HEK293 (cell line): ENCODE measurements at regions not wholly inside any gene's neighbourhood (a gene's known extent, or its start where the extent isn't known, plus 50 kb on each side); places are given as distances from the start of the nearest gene placed in this dataset.

Experiments
- GLI2 ChIP-seq: fragments of 450-650 bp; formaldehyde crosslinking; IDR thresholded peaks from 2 replicates; pipeline ENCODE4; 2017; ENCODE audit warnings: missing biosample characterization, missing genetic modification characterization, low read depth, borderline replicate concordance
- KLF1 ChIP-seq: fragments of 450-650 bp; formaldehyde crosslinking; IDR thresholded peaks from 2 replicates; pipeline ENCODE4 v1.5.1; 2016; ENCODE audit warnings: missing biosample characterization, missing genetic modification characterization
- ZBTB1 ChIP-seq: fragments of 450-650 bp; formaldehyde crosslinking; IDR thresholded peaks from 2 replicates; pipeline ENCODE4 v1.5.1; 2016; ENCODE audit warnings: missing biosample characterization, missing genetic modification characterization
- ZNF311 ChIP-seq: fragments of 450-650 bp; formaldehyde crosslinking; IDR thresholded peaks from 2 replicates; pipeline ENCODE4 v1.5.1; 2017; ENCODE audit warnings: missing biosample characterization, missing genetic modification characterization, borderline replicate concordance
- ZNF362 ChIP-seq: fragments of 450-650 bp; formaldehyde crosslinking; IDR thresholded peaks from 2 replicates; pipeline ENCODE4 v1.5.1; 2016; ENCODE audit warnings: missing biosample characterization, missing genetic modification characterization
- ZNF549 ChIP-seq: fragments of 450-650 bp; IDR thresholded peaks from 2 replicates; pipeline ENCODE4 v1.5.1; 2018; ENCODE audit warnings: missing biosample characterization, missing genetic modification characterization, mild to moderate bottlenecking, inconsistent platforms, moderate library complexity
- ZNF571 ChIP-seq: fragments of 450-650 bp; formaldehyde crosslinking; IDR thresholded peaks from 2 replicates; pipeline ENCODE4 v1.5.0; 2017; ENCODE audit warnings: missing biosample characterization, missing genetic modification characterization
- ZNF585B ChIP-seq: fragments of 450-650 bp; formaldehyde crosslinking; IDR thresholded peaks from 2 replicates; pipeline ENCODE4 v1.5.1; 2016; ENCODE audit warnings: missing biosample characterization, missing genetic modification characterization
- ZNF629 ChIP-seq: fragments of 450-650 bp; formaldehyde crosslinking; IDR thresholded peaks from 2 replicates; pipeline ENCODE4 v1.5.1; 2017; ENCODE audit warnings: missing biosample characterization, missing genetic modification characterization
- TF ChIP-seq, protein P1 (sequence below): fragments of 450-650 bp; formaldehyde crosslinking; IDR thresholded peaks from 2 replicates; pipeline ENCODE4 v1.5.1; 2016; ENCODE audit warnings: missing biosample characterization, missing genetic modification characterization
- TF ChIP-seq, protein P2 (sequence below): fragments of 450-650 bp; formaldehyde crosslinking; IDR thresholded peaks from 2 replicates; pipeline ENCODE4 v1.5.1; 2016; ENCODE audit warnings: missing biosample characterization, missing genetic modification characterization

GRCh38 chr3:184647405-184647936 lies 64.4 kb downstream of the MAGEF1 start:
- no peak for TF ChIP-seq ZNF549 (tag by site-specific recombination)
- TF ChIP-seq, protein P1, sequence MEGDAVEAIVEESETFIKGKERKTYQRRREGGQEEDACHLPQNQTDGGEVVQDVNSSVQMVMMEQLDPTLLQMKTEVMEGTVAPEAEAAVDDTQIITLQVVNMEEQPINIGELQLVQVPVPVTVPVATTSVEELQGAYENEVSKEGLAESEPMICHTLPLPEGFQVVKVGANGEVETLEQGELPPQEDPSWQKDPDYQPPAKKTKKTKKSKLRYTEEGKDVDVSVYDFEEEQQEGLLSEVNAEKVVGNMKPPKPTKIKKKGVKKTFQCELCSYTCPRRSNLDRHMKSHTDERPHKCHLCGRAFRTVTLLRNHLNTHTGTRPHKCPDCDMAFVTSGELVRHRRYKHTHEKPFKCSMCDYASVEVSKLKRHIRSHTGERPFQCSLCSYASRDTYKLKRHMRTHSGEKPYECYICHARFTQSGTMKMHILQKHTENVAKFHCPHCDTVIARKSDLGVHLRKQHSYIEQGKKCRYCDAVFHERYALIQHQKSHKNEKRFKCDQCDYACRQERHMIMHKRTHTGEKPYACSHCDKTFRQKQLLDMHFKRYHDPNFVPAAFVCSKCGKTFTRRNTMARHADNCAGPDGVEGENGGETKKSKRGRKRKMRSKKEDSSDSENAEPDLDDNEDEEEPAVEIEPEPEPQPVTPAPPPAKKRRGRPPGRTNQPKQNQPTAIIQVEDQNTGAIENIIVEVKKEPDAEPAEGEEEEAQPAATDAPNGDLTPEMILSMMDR = no peak
- no peak for TF ChIP-seq ZNF585B
- TF ChIP-seq, protein P2, sequence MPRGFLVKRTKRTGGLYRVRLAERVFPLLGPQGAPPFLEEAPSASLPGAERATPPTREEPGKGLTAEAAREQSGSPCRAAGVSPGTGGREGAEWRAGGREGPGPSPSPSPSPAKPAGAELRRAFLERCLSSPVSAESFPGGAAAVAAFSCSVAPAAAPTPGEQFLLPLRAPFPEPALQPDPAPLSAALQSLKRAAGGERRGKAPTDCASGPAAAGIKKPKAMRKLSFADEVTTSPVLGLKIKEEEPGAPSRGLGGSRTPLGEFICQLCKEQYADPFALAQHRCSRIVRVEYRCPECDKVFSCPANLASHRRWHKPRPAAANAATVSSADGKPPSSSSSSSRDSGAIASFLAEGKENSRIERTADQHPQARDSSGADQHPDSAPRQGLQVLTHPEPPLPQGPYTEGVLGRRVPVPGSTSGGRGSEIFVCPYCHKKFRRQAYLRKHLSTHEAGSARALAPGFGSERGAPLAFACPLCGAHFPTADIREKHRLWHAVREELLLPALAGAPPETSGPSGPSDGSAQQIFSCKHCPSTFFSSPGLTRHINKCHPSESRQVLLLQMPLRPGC (tag by site-specific recombination) = no peak
- no peak for TF ChIP-seq ZNF571 (tag by site-specific recombination)
- no peak for TF ChIP-seq ZNF362 (tag by site-specific recombination)
- TF ChIP-seq KLF1 (tag by site-specific recombination) = no peak
- TF ChIP-seq GLI2 (tag by site-specific recombination) = no peak
- no peak for TF ChIP-seq ZNF629
- TF ChIP-seq ZNF311 = no peak
- TF ChIP-seq ZBTB1 (tag by site-specific recombination) = no peak
